HEK293T (cell line): ENCODE measurements at regions not wholly inside any gene's neighbourhood (a gene's known extent, or its start where the extent isn't known, plus 50 kb on each side); places are given as distances from the start of the nearest gene placed in this dataset.

ENCODE experiments used
- ELF4 ChIP-seq: fragments of 450-650 bp; IDR thresholded peaks from 2 replicates; pipeline ENCODE4 v1.6.1; 2017; ENCODE audit warnings: antibody characterized with exemption
- FOXA1 ChIP-seq: fragments of 450-650 bp; IDR thresholded peaks from 2 replicates; pipeline ENCODE4 v1.6.1; 2016; ENCODE audit warnings: mild to moderate bottlenecking

- TF ChIP-seq FOXA1 (no peak), ELF4 (no peak)
These were observed 589.1 kb upstream of the ANO3 start for GRCh38 chr11:25742800-25743199.
